ENCODE measurements at regions not wholly inside any gene's neighbourhood (a gene's known extent, or its start where the extent isn't known, plus 50 kb on each side); places are given as distances from the start of the nearest gene placed in this dataset.

DNA sequence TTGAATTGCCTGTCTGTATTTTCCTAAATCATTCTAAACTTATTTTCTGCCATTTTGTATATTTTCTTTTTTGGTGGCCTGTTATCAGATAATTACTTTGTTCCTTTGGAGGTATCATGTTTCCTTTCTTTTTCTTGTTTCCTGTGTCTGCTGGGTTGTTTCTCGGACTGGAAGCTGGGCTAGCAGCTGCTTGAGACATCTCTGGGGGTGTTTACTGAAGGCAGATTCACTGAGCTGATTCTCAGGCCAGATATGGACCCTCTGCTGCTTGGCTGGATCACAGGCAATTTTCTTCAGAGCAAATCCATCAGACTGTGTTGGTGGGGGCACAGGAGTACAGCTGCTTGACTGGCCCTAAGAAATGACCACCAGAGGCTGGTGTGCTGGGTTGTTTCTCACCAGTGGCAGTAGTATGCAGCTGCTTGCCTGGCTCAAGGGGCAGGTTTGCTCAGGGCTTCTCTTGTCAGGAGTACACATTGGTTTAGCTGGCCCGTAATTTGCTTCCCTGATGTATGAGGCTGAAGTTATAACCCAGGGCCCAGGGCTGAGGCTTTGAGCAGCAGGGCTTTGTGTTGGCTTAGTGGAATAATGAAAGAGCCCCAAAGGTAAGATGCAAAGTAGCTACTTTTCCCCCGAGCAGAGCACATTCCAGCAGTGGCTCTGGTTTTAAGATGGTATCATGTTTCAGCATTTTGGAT is 680.6 kb downstream of the TECRL start:
- no peaks in the 10 kb centered on the region for H3K4me1 Mint-ChIP-seq (ENCODE audit: low read depth)
- no peak overlapping the region for H3K4me3 Mint-ChIP-seq
- no peaks in the 10 kb centered on the region for H3K36me3 Mint-ChIP-seq (ENCODE audit: low read depth)
- intact Hi-C loops (cut with micrococcal nuclease) = no loop called here
- H3K9me3 Mint-ChIP-seq = peaks cover 9% of the 10 kb centered on the region
- no peak overlapping the region for H3K27ac Mint-ChIP-seq
- H3K27me3 Mint-ChIP-seq = no peaks in the 10 kb centered on the region

GRCh38 chr4:63717384-63717783 is 691.9 kb downstream of the TECRL start:
- Mint-ChIP-seq H3K9me3 (no peaks in the 10 kb centered on the region), H3K27ac (no peak overlapping the region), H3K36me3 (ENCODE audit: low read depth) (no peaks in the 10 kb centered on the region), H3K27me3 (no peaks in the 10 kb centered on the region), H3K4me1 (ENCODE audit: low read depth) (no peaks in the 10 kb centered on the region), H3K4me3 (no peak overlapping the region)
- intact Hi-C loops (cut with micrococcal nuclease) = no loop called here

- no peaks in the 10 kb centered on the region for H3K36me3 Mint-ChIP-seq (ENCODE audit: low read depth)
- H3K27ac Mint-ChIP-seq = no peak overlapping the region
- intact Hi-C loops (cut with micrococcal nuclease) = no loop called here
- H3K4me1 Mint-ChIP-seq (ENCODE audit: low read depth) = no peaks in the 10 kb centered on the region
- no peaks in the 10 kb centered on the region for H3K27me3 Mint-ChIP-seq
- H3K9me3 Mint-ChIP-seq = no peaks in the 10 kb centered on the region
- no peak overlapping the region for H3K4me3 Mint-ChIP-seq
These were observed 700.6 kb downstream of the TECRL start for GRCh38 chr4:63708661-63709060.

DNA sequence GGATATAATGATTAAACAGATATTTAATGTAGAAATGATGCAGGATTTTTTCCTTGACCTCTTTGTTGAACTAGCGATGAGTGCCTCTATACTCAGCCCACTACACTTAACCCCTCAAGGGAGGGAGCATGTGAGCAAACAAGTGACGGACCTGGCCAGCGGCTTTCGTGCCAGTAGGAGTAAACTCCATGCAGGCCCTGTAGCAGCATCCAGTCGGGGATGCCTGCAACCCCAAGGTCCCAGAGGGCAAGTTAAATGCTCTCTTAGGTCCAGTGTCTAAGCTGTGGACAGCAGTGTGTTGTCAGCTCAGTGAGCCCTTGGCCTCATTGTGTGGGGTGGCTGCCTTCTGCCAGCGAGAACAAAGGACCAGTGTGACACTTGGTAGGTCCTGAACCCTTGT is 708.7 kb downstream of the TECRL start:
- Mint-ChIP-seq H3K4me3 (no peak overlapping the region), H3K4me1 (ENCODE audit: low read depth) (no peaks in the 10 kb centered on the region), H3K9me3 (no peaks in the 10 kb centered on the region), H3K36me3 (ENCODE audit: low read depth) (no peaks in the 10 kb centered on the region), H3K27ac (no peak overlapping the region), H3K27me3 (no peaks in the 10 kb centered on the region)
- intact Hi-C loops (cut with micrococcal nuclease) = no loop called here

DNA sequence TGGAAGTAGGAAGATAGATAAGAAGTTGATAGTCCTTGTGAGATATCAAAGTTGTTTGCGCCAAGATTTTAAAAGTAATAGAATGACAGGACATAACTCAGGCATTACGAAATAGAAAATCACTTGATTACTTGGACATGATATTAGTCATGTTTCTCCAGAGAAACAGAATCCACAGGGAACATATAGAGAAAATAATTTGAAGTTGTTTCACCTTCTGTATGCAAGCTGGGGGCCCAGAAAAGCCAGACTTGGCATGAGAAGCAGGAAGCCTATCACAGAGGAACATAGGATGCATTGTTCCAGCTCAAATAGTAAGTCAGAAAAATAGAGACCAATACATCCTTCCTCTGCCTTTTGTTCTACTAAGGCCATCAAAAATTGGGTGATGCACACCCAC is 715.9 kb downstream of the TECRL start:
- Mint-ChIP-seq H3K4me3 (no peak overlapping the region), H3K36me3 (ENCODE audit: low read depth) (no peaks in the 10 kb centered on the region), H3K9me3 (peaks cover 20% of the 10 kb centered on the region), H3K27me3 (no peaks in the 10 kb centered on the region), H3K4me1 (ENCODE audit: low read depth) (no peaks in the 10 kb centered on the region), H3K27ac (no peak overlapping the region)
- intact Hi-C loops (cut with micrococcal nuclease) = no loop called here

GRCh38 chr4:63678358-63678931 is 730.8 kb downstream of the TECRL start:
- Mint-ChIP-seq H3K36me3 (ENCODE audit: low read depth) (no peaks in the 10 kb centered on the region), H3K27me3 (no peaks in the 10 kb centered on the region), H3K9me3 (no peaks in the 10 kb centered on the region), H3K4me3 (no peak overlapping the region), H3K27ac (no peak overlapping the region), H3K4me1 (ENCODE audit: low read depth) (no peaks in the 10 kb centered on the region)
- intact Hi-C loops (cut with micrococcal nuclease) = no loop called here

- Mint-ChIP-seq H3K9me3 (peaks cover 26% of the 10 kb centered on the region), H3K27me3 (no peaks in the 10 kb centered on the region), H3K4me3 (no peak overlapping the region), H3K4me1 (ENCODE audit: low read depth) (no peaks in the 10 kb centered on the region), H3K36me3 (ENCODE audit: low read depth) (no peaks in the 10 kb centered on the region), H3K27ac (no peak overlapping the region)
- intact Hi-C loops (cut with micrococcal nuclease) = no loop called here
These were observed 738.5 kb downstream of the TECRL start for GRCh38 chr4:63670735-63671134.

GRCh38 chr4:63663870-63664269 is 745.4 kb downstream of the TECRL start:
- peaks cover 17% of the 10 kb centered on the region for H3K9me3 Mint-ChIP-seq
- H3K27me3 Mint-ChIP-seq = no peaks in the 10 kb centered on the region
- intact Hi-C loops (cut with micrococcal nuclease) = no loop called here
- no peaks in the 10 kb centered on the region for H3K4me1 Mint-ChIP-seq (ENCODE audit: low read depth)
- H3K27ac Mint-ChIP-seq = no peak overlapping the region
- no peaks in the 10 kb centered on the region for H3K36me3 Mint-ChIP-seq (ENCODE audit: low read depth)
- H3K4me3 Mint-ChIP-seq = no peak overlapping the region

- H3K27ac Mint-ChIP-seq = no peak overlapping the region
- H3K36me3 Mint-ChIP-seq (ENCODE audit: low read depth) = no peaks in the 10 kb centered on the region
- H3K9me3 Mint-ChIP-seq = no peaks in the 10 kb centered on the region
- no peaks in the 10 kb centered on the region for H3K27me3 Mint-ChIP-seq
- H3K4me1 Mint-ChIP-seq (ENCODE audit: low read depth) = no peaks in the 10 kb centered on the region
- intact Hi-C loops (cut with micrococcal nuclease) = no loop called here
- no peak overlapping the region for H3K4me3 Mint-ChIP-seq
These were observed 764.9 kb downstream of the TECRL start for GRCh38 chr4:63644396-63644795.

- Mint-ChIP-seq H3K27ac (no peak overlapping the region), H3K36me3 (ENCODE audit: low read depth) (no peaks in the 10 kb centered on the region), H3K9me3 (no peaks in the 10 kb centered on the region), H3K27me3 (no peaks in the 10 kb centered on the region), H3K4me3 (no peak overlapping the region), H3K4me1 (ENCODE audit: low read depth) (no peaks in the 10 kb centered on the region)
- intact Hi-C loops (cut with micrococcal nuclease) = no loop called here
These were observed 772.0 kb downstream of the TECRL start for GRCh38 chr4:63637270-63637669.

GRCh38 chr4:63632858-63633257 is 776.4 kb downstream of the TECRL start:
- no peaks in the 10 kb centered on the region for H3K9me3 Mint-ChIP-seq
- intact Hi-C loops (cut with micrococcal nuclease) = no loop called here
- H3K27me3 Mint-ChIP-seq = no peaks in the 10 kb centered on the region
- no peaks in the 10 kb centered on the region for H3K4me1 Mint-ChIP-seq (ENCODE audit: low read depth)
- H3K4me3 Mint-ChIP-seq = no peak overlapping the region
- H3K36me3 Mint-ChIP-seq (ENCODE audit: low read depth) = no peaks in the 10 kb centered on the region
- no peak overlapping the region for H3K27ac Mint-ChIP-seq

GRCh38 chr4:63620271-63620670 is 789.0 kb downstream of the TECRL start:
- H3K36me3 Mint-ChIP-seq (ENCODE audit: low read depth) = no peaks in the 10 kb centered on the region
- H3K27ac Mint-ChIP-seq = no peak overlapping the region
- H3K4me1 Mint-ChIP-seq (ENCODE audit: low read depth) = no peaks in the 10 kb centered on the region
- H3K27me3 Mint-ChIP-seq = no peaks in the 10 kb centered on the region
- H3K4me3 Mint-ChIP-seq = no peak overlapping the region
- H3K9me3 Mint-ChIP-seq = peaks cover 3% of the 10 kb centered on the region
- intact Hi-C loops (cut with micrococcal nuclease) = no loop called here

- H3K36me3 Mint-ChIP-seq (ENCODE audit: low read depth) = no peaks in the 10 kb centered on the region
- H3K4me3 Mint-ChIP-seq = no peak overlapping the region
- H3K27ac Mint-ChIP-seq = no peak overlapping the region
- no peaks in the 10 kb centered on the region for H3K9me3 Mint-ChIP-seq
- intact Hi-C loops (cut with micrococcal nuclease) = no loop called here
- H3K4me1 Mint-ChIP-seq (ENCODE audit: low read depth) = no peaks in the 10 kb centered on the region
- H3K27me3 Mint-ChIP-seq = no peaks in the 10 kb centered on the region
These were observed 789.5 kb downstream of the TECRL start for GRCh38 chr4:63619771-63620170.

DNA sequence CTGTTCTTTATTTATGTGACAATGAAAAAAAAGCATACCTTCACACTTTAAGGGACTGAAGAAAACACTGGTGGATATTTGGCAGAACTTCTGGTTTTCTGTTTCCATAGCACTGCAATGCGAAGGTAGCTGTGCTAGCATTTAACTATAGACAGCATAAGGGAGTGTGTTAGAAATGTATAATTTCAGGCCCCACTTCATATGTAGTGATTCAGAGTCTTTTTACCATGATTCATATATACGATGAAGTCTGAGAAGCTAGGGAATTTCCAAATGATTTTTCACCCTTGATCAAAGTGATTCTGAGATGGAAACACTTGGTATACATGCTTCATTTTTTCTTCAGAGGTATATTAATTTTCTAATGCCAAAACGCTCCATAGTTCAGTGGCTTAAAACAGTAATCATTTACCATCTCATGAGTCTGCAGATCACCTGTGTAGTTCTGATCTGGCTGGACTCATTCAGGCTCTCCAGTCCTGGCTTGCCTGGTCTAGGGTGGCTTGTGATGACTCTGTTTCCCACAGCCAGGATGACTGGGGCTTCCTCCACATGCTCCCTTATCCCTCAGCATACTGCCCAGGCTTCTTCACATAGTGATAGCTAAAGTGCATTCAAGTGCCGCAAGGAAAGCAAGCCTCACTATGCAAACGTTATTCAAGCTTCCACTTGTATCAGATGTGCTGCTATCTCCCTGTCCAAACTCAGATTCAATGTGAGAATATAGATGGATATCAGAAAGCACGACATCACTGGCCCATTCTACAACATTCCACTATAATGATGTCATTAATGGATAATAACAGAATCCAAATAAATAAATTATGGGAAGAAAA is 790.1 kb downstream of the TECRL start:
- no peak overlapping the region for H3K4me3 Mint-ChIP-seq
- H3K36me3 Mint-ChIP-seq (ENCODE audit: low read depth) = no peaks in the 10 kb centered on the region
- H3K27ac Mint-ChIP-seq = no peak overlapping the region
- H3K9me3 Mint-ChIP-seq = no peaks in the 10 kb centered on the region
- intact Hi-C loops (cut with micrococcal nuclease) = no loop called here
- H3K27me3 Mint-ChIP-seq = no peaks in the 10 kb centered on the region
- no peaks in the 10 kb centered on the region for H3K4me1 Mint-ChIP-seq (ENCODE audit: low read depth)
